KMS-11 (cell line): ENCODE measurements at regions not wholly inside any gene's neighbourhood (a gene's known extent, or its start where the extent isn't known, plus 50 kb on each side); places are given as distances from the start of the nearest gene placed in this dataset.

ENCODE experiments used
- H2AFZ ChIP-seq: fragments of 200-600 bp; sonication (generic); 2 replicates; pipeline ENCODE4 v1.6.1; 2016; ENCODE audit warnings: antibody characterized with exemption, mixed run types, low read depth
- H3K27ac ChIP-seq: fragments of 200-600 bp; sonication (generic); 2 replicates; pipeline ENCODE4 v1.6.1; 2016; ENCODE audit warnings: mild to moderate bottlenecking, mixed run types
- H3K27me3 ChIP-seq: fragments of 200-600 bp; sonication (generic); 2 replicates; pipeline ENCODE4 v1.6.1; 2017; ENCODE audit warnings: mild to moderate bottlenecking, low read depth, mixed run types, moderate library complexity; ENCODE audit not compliant: insufficient read depth
- H3K36me3 ChIP-seq: fragments of 200-600 bp; sonication (generic); 2 replicates; pipeline ENCODE4 v1.6.1; 2017; ENCODE audit warnings: mild to moderate bottlenecking, mixed run types; ENCODE audit not compliant: insufficient read depth
- H3K4me1 ChIP-seq: fragments of 200-600 bp; sonication (generic); 2 replicates; pipeline ENCODE4 v1.6.1; 2016; ENCODE audit warnings: mild to moderate bottlenecking, low read depth, mixed run types; ENCODE audit not compliant: poor library complexity, severe bottlenecking
- H3K4me2 ChIP-seq: fragments of 200-600 bp; sonication (generic); 2 replicates; pipeline ENCODE4 v1.7.0; 2016; ENCODE audit warnings: mild to moderate bottlenecking, mixed run types
- H3K4me3 ChIP-seq: fragments of 200-600 bp; sonication (generic); IDR thresholded peaks from 2 replicates; pipeline ENCODE4 v1.6.1; 2017; ENCODE audit warnings: low read depth, low read length, mixed read lengths; ENCODE audit not compliant: insufficient read depth
- H3K79me2 ChIP-seq: fragments of 200-600 bp; sonication (generic); 2 replicates; pipeline ENCODE4 v1.6.1; 2016; ENCODE audit warnings: low read depth, mixed run types; ENCODE audit not compliant: insufficient read depth
- H3K9ac ChIP-seq: fragments of 200-600 bp; sonication (generic); 2 replicates; pipeline ENCODE4 v1.6.1; 2016; ENCODE audit warnings: mild to moderate bottlenecking, mixed run types
- H4K20me1 ChIP-seq: fragments of 200-600 bp; sonication (generic); 2 replicates; pipeline ENCODE4 v1.6.1; 2016; ENCODE audit warnings: mild to moderate bottlenecking, mixed run types; ENCODE audit not compliant: insufficient read depth
- TF ChIP-seq, protein P1 (sequence below): fragments of 200-600 bp; sonication (generic); conservative IDR thresholded peaks from 2 replicates; pipeline ENCODE4 v1.6.1; 2017; ENCODE audit warnings: low read depth, mild to moderate bottlenecking, antibody characterized with exemption, low read length, moderate library complexity, mixed read lengths

DNA sequence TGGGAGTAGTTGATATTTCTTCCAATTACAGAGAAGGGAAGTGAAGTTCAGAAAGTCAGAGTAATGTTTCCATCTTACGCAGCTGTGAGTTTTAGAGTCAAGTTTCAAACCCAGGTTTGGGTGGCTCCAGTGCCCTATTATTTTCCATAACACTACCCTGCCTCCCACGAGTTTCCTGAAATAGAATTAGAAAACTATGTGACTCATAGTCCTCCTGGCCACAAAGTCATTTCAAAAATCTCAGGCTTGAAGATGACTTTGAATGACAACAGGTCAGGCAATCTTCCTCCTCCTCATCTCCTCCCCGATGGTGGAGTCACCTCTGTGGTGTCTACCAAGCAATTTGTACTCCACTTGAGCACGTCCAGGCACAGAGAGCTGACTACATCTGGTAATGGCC, 212.3 kb upstream of the TRIB2 start:
- Histone ChIP-seq H3K79me2 (no peaks in the 10 kb centered on the region), H4K20me1 (no peaks in the 10 kb centered on the region), H2AFZ (no peak overlapping the region), H3K4me2 (peak overlapping the region; percentile 11; the same call in 1 of the 2 replicates), H3K9ac (no peak overlapping the region), H3K36me3 (no peaks in the 10 kb centered on the region), H3K4me3 (no peak overlapping the region), H3K27ac (no peak overlapping the region), H3K27me3 (peaks cover 3% of the 10 kb centered on the region; the same call in 1 of the 2 replicates), H3K4me1 (peaks cover 69% of the 10 kb centered on the region)
- TF ChIP-seq, protein P1, sequence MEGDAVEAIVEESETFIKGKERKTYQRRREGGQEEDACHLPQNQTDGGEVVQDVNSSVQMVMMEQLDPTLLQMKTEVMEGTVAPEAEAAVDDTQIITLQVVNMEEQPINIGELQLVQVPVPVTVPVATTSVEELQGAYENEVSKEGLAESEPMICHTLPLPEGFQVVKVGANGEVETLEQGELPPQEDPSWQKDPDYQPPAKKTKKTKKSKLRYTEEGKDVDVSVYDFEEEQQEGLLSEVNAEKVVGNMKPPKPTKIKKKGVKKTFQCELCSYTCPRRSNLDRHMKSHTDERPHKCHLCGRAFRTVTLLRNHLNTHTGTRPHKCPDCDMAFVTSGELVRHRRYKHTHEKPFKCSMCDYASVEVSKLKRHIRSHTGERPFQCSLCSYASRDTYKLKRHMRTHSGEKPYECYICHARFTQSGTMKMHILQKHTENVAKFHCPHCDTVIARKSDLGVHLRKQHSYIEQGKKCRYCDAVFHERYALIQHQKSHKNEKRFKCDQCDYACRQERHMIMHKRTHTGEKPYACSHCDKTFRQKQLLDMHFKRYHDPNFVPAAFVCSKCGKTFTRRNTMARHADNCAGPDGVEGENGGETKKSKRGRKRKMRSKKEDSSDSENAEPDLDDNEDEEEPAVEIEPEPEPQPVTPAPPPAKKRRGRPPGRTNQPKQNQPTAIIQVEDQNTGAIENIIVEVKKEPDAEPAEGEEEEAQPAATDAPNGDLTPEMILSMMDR = no peak

DNA sequence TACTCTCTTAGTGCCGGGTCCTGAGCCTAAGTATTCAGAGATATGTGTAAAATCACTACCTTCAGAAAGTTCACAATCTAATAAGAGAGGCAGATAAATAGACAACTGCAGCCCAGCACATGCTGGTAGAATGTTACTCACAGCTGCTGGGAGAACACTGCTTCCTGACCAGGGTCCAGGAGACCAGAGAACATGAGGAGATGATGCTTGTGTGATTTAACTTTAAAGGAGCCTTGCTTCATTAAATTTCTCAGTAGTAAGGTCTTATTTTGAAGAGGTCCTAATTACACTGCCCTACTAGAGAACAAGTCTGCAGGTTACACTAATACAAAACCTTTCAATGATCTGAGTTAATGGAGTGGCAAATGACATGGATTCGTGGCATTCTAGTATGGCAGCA, 209.9 kb upstream of the TRIB2 start:
- Histone ChIP-seq H3K27me3 (peaks cover 3% of the 10 kb centered on the region; the same call in 1 of the 2 replicates), H3K36me3 (no peaks in the 10 kb centered on the region), H4K20me1 (no peaks in the 10 kb centered on the region), H3K4me3 (no peak overlapping the region), H3K4me2 (peak overlapping the region; percentile 38; the same call in 1 of the 2 replicates), H3K79me2 (no peaks in the 10 kb centered on the region), H3K9ac (no peak overlapping the region), H3K4me1 (peaks cover 59% of the 10 kb centered on the region), H2AFZ (no peak overlapping the region), H3K27ac (no peak overlapping the region)
- TF ChIP-seq, protein P1 = no peak

DNA sequence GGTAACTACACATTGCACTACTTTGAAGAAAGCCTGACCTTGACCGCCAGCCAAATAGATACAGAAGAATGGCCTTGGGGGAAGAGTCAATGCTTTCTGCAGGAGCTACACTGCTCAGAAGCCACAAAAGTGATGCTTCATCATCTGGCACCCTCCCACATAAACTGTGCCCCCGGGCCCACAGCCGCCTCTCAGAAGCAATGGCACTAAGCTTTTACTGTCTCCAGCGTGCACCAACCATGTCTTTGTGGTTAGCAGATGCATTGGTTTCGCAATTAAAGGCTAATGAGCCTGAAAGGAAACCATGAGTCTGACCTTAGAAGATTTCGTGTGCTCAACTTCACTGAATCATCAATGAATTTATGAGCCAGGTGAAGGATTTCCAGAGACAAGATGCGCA, 209.4 kb upstream of the TRIB2 start:
- Histone ChIP-seq H3K4me3 (no peak overlapping the region), H3K4me2 (peak overlapping the region; percentile 38), H2AFZ (no peak overlapping the region), H3K27me3 (peaks cover 3% of the 10 kb centered on the region; the same call in 1 of the 2 replicates), H3K27ac (no peak overlapping the region), H3K36me3 (no peaks in the 10 kb centered on the region), H3K79me2 (no peaks in the 10 kb centered on the region), H4K20me1 (no peaks in the 10 kb centered on the region), H3K4me1 (peaks cover 54% of the 10 kb centered on the region), H3K9ac (no peak overlapping the region)
- TF ChIP-seq, protein P1 = no peak

DNA sequence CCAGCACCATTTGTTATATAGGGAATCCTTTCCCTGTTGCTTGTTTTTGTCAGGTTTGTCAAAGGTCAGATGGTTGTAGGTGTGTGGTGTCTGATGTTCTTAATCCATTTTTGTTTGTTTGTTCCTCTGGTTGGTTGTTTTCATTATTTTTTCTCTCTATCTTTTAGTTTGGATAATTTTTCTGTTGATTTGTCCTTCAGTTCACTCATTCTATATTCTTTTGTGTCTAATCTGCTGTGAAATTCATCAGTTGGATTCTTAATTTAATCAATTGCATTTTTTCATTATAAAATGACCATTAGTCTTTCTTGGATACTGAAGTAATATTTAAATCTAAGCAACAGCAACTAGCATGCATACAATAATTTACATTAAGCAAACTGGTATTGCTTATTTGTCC, 206.7 kb upstream of the TRIB2 start:
- H3K4me1 ChIP-seq = peaks cover 26% of the 10 kb centered on the region
- H3K9ac ChIP-seq = no peak overlapping the region
- H3K79me2 ChIP-seq = no peaks in the 10 kb centered on the region
- TF ChIP-seq, protein P1 = no peak
- H4K20me1 ChIP-seq = no peaks in the 10 kb centered on the region
- H3K36me3 ChIP-seq = no peaks in the 10 kb centered on the region
- no peaks in the 10 kb centered on the region; the same call in 1 of the 2 replicates for H3K27me3 ChIP-seq
- H2AFZ ChIP-seq = no peak overlapping the region
- H3K4me3 ChIP-seq = no peak overlapping the region
- H3K4me2 ChIP-seq = no peak overlapping the region
- H3K27ac ChIP-seq = no peak overlapping the region
